SK-N-MC (cell line): ENCODE measurements at regions not wholly inside any gene's neighbourhood (a gene's known extent, or its start where the extent isn't known, plus 50 kb on each side); places are given as distances from the start of the nearest gene placed in this dataset.

ENCODE experiments used
- EZH2 ChIP-seq: fragments of 200-600 bp; sonication (generic); IDR thresholded peaks from one replicate; pipeline ENCODE4 v1.6.1; 2017; ENCODE audit warnings: antibody characterized with exemption
- FOXP2 ChIP-seq: optimal IDR thresholded peaks from 2 replicates; pipeline ENCODE3; 2011; ENCODE audit warnings: mild to moderate bottlenecking, moderate library complexity; ENCODE audit not compliant: insufficient read depth; ENCODE audit errors: extremely low read length, control extremely low read depth
- POLR2AphosphoS5 ChIP-seq: IDR thresholded peaks from 2 replicates; pipeline ENCODE4 v1.6.1; 2012; ENCODE audit warnings: mild to moderate bottlenecking, low read depth, low read length, borderline replicate concordance

DNA sequence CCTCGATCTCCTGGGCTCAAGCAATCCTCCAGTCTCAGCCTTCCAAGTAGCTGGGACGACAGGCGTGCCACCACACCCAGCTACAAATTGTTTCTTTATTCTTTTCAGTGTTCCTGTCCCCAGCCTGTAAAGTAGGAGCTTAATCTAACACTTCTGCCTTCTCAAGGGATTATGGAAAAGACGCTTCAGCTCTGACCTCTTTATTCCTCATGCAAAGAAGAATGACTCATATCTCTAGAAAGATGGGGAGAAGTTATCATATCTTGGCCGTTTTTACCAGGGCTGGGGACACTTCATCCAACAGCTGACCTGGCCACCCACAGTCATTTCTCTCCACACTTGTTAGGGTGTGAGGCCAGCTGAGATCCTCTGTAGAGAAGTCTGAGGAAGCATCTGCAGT, 172.6 kb downstream of the HAPSTR1 start:
- TF ChIP-seq EZH2 (no peak), POLR2AphosphoS5 (no peak), FOXP2 (no peak)
